ENCODE measurements at regions not wholly inside any gene's neighbourhood (a gene's known extent, or its start where the extent isn't known, plus 50 kb on each side); places are given as distances from the start of the nearest gene placed in this dataset.

DNA sequence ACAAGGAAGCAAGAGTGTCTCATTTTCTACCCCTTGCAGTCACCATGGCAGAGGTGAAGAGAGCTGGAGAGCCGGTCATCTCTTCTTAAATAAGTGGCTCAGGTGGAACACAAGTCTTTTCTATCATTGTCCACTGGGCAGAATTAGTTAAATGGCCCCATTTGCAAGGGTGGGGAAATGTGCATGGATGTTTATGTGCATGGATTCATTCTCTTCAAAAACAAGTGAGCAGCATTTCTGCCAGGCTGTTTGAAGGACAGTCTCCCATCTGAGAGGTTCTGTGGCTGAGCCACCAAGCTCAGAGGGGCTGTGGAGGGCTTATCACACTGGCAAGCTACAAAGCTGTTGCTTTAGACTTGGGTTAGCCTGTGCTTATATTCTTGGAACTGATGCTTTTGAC is 370.3 kb upstream of the MTPN start:
- no peak for TF ChIP-seq CTCF (IDR thresholded peaks at IDR 0.05; ENCODE audit: unreplicated experiment)
- Mint-ChIP-seq H3K27me3 (ENCODE audit: unreplicated experiment) (no peaks in the 10 kb centered on the region), H3K4me1 (ENCODE audit: unreplicated experiment) (no peaks in the 10 kb centered on the region), H3K36me3 (ENCODE audit: low read depth, unreplicated experiment) (no peaks in the 10 kb centered on the region), H3K4me3 (ENCODE audit: unreplicated experiment) (no peak overlapping the region), H3K9me3 (ENCODE audit: unreplicated experiment) (no peaks in the 10 kb centered on the region), H3K27ac (ENCODE audit: unreplicated experiment) (no peak overlapping the region)
- no peak for DNase-seq (ENCODE audit: low spot score)

DNA sequence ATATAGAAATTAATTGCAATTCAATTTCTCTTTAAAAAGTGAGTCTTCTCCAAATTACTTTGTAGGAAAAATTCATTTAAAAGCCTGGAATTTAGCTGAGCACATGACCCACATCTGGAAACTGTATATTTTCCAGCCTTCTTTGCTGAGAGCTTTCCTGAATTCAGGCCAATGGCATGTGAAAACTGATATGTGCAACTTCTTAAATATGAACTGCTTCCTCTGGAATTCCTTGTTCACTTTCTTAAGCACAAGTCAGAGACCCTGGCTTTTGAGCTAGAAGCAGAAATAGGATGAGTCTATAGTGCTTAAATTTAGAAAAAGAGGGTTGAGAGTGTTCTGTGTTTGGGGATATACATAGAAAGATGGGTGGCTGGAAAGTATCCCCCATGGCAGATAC is 365.1 kb upstream of the MTPN start:
- Mint-ChIP-seq H3K4me3 (ENCODE audit: unreplicated experiment) (no peak overlapping the region), H3K27ac (ENCODE audit: unreplicated experiment) (no peak overlapping the region), H3K36me3 (ENCODE audit: low read depth, unreplicated experiment) (no peaks in the 10 kb centered on the region), H3K4me1 (ENCODE audit: unreplicated experiment) (no peaks in the 10 kb centered on the region), H3K27me3 (ENCODE audit: unreplicated experiment) (no peaks in the 10 kb centered on the region), H3K9me3 (ENCODE audit: unreplicated experiment) (no peaks in the 10 kb centered on the region)
- no peak for DNase-seq (ENCODE audit: low spot score)
- no peak for TF ChIP-seq CTCF (IDR thresholded peaks at IDR 0.05; ENCODE audit: unreplicated experiment)

- no peak for DNase-seq (ENCODE audit: low spot score)
- H3K4me1 Mint-ChIP-seq (ENCODE audit: unreplicated experiment): no peaks in the 10 kb centered on the region
- H3K27me3 Mint-ChIP-seq (ENCODE audit: unreplicated experiment): no peaks in the 10 kb centered on the region
- H3K27ac Mint-ChIP-seq (ENCODE audit: unreplicated experiment): no peak overlapping the region
- no peak for TF ChIP-seq CTCF (IDR thresholded peaks at IDR 0.05; ENCODE audit: unreplicated experiment)
- no peaks in the 10 kb centered on the region for H3K36me3 Mint-ChIP-seq (ENCODE audit: low read depth, unreplicated experiment)
- no peak overlapping the region for H3K4me3 Mint-ChIP-seq (ENCODE audit: unreplicated experiment)
- H3K9me3 Mint-ChIP-seq (ENCODE audit: unreplicated experiment): no peaks in the 10 kb centered on the region
Observed at GRCh38 chr7:136339464-136339863, 362.3 kb upstream of the MTPN start.

DNA sequence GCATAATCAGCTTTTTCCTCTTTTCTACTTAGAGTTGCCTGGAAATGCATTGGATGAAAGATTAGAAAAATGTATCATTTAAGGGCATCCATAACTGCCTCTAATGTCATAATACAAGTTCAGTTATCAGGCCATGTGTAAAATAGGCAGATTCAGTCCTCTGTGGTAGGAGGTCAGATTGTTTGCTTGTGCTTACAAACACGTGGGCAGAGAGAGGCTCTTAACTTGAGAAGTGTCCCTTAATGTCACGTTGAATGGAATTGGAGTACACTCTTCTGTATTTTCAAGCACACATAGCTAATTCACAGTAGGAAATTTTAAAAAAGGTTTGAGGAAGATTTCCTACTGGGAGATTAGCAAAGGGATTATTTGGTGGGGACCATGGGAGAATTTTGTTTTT is 359.8 kb upstream of the MTPN start:
- no peak for TF ChIP-seq CTCF (IDR thresholded peaks at IDR 0.05; ENCODE audit: unreplicated experiment)
- H3K27me3 Mint-ChIP-seq (ENCODE audit: unreplicated experiment): peaks cover 1% of the 10 kb centered on the region
- H3K27ac Mint-ChIP-seq (ENCODE audit: unreplicated experiment): no peak overlapping the region
- no peak for DNase-seq (ENCODE audit: low spot score)
- no peaks in the 10 kb centered on the region for H3K4me1 Mint-ChIP-seq (ENCODE audit: unreplicated experiment)
- no peaks in the 10 kb centered on the region for H3K9me3 Mint-ChIP-seq (ENCODE audit: unreplicated experiment)
- no peak overlapping the region for H3K4me3 Mint-ChIP-seq (ENCODE audit: unreplicated experiment)
- H3K36me3 Mint-ChIP-seq (ENCODE audit: low read depth, unreplicated experiment): no peaks in the 10 kb centered on the region

- Mint-ChIP-seq H3K9me3 (ENCODE audit: unreplicated experiment) (no peaks in the 10 kb centered on the region), H3K4me3 (ENCODE audit: unreplicated experiment) (no peak overlapping the region), H3K27ac (ENCODE audit: unreplicated experiment) (no peak overlapping the region), H3K27me3 (ENCODE audit: unreplicated experiment) (peaks cover 1% of the 10 kb centered on the region), H3K36me3 (ENCODE audit: low read depth, unreplicated experiment) (no peaks in the 10 kb centered on the region), H3K4me1 (ENCODE audit: unreplicated experiment) (no peaks in the 10 kb centered on the region)
- DNase-seq (ENCODE audit: low spot score): no peak
- TF ChIP-seq CTCF (IDR thresholded peaks at IDR 0.05; ENCODE audit: unreplicated experiment): no peak
Observed at GRCh38 chr7:136333636-136334035, 356.5 kb upstream of the MTPN start.
